ENCODE measurements at regions not wholly inside any gene's neighbourhood (a gene's known extent, or its start where the extent isn't known, plus 50 kb on each side); places are given as distances from the start of the nearest gene placed in this dataset.

- H3K9me2 ChIP-seq, result no peaks in the 10 kb centered on the region
- no peaks in the 10 kb centered on the region for H3F3A ChIP-seq (replicated peaks; ENCODE audit: insufficient read depth)
- no peak for DNase-seq
- H4K20me1 ChIP-seq (ENCODE audit: insufficient read depth), result no peaks in the 10 kb centered on the region
- H3K36me3 ChIP-seq (replicated peaks in 1 of 2; ENCODE audit: control insufficient read depth in 1 of 2, insufficient read depth in 2 of 2, low read length in 1 of 2), result no peaks in the 10 kb centered on the region
- ChIA-PET POLR2A (no interaction called here), CTCF (interaction anchor here (0.7 to 1.6 kb wide), 2 partner anchors 49 to 198 kb away, joined by 3 to 4 read pairs; no protein-coding TSS in a partner anchor)
- H3K4me1 ChIP-seq (ENCODE audit: control insufficient read depth in 1 of 2, insufficient read depth in 2 of 2, low read depth in 1 of 2, low read length in 1 of 2), result no peaks in the 10 kb centered on the region
- H3K79me2 ChIP-seq (ENCODE audit: insufficient read depth), result no peaks in the 10 kb centered on the region
- no peak for TF ChIP-seq RXRA (IDR thresholded peaks at IDR 0.05; ENCODE audit: borderline replicate concordance, low read depth)
- no peak for TF ChIP-seq USF2 (IDR thresholded peaks at IDR 0.05; ENCODE audit: borderline replicate concordance, low read depth, low read length)
- TF ChIP-seq RFX5 (IDR thresholded peaks at IDR 0.05; ENCODE audit: low read length), result no peak
- no peak for TF ChIP-seq NFIC (IDR thresholded peaks at IDR 0.05; ENCODE audit: borderline replicate concordance)
- no peak for TF ChIP-seq RAD21 (IDR thresholded peaks at IDR 0.05; ENCODE audit: low read length)
- no peak for TF ChIP-seq POLR2AphosphoS5 (IDR thresholded peaks at IDR 0.05; ENCODE audit: low read depth, low read length)
- no peak for TF ChIP-seq GABPA (IDR thresholded peaks at IDR 0.05; ENCODE audit: low read depth)
- TF ChIP-seq EZH2phosphoT487 (IDR thresholded peaks at IDR 0.05; ENCODE audit: borderline replicate concordance, low read depth), result no peak
- no peak for TF ChIP-seq SMC3 (IDR thresholded peaks at IDR 0.05; ENCODE audit: low read depth, low read length)
- TF ChIP-seq CHD2 (IDR thresholded peaks at IDR 0.05; ENCODE audit: low read length, partially characterized antibody), result no peak
- TF ChIP-seq MXI1 (IDR thresholded peaks at IDR 0.05; ENCODE audit: low read depth, low read length), result no peak
- no peak for TF ChIP-seq FOSL2 (IDR thresholded peaks at IDR 0.05; ENCODE audit: borderline replicate concordance, low read depth)
- no peak overlapping the region for H3K27ac ChIP-seq (ENCODE audit: low read depth in 2 of 2, low read length in 1 of 2)
- no peak overlapping the region for H3K9ac ChIP-seq
- no peaks in the 10 kb centered on the region for H3K9me3 ChIP-seq
- H3K4me3 ChIP-seq (ENCODE audit: low read depth in 2 of 2, low read length in 1 of 2), result no peak overlapping the region
- WGBS (ENCODE audit: low lambda C conversion rate), result 40% methylated on average over 7 of the region's 7 CpGs
- no peak overlapping the region for H3K4me2 ChIP-seq
- H2AFZ ChIP-seq (ENCODE audit: low read depth), result no peak overlapping the region
- H3K27me3 ChIP-seq (ENCODE audit: insufficient read depth), result no peaks in the 10 kb centered on the region
Measured at GRCh38 chr2:16559278-16560067, 106.2 kb downstream of the CYRIA start.

GRCh38 chr2:16554060-16554583, 111.5 kb downstream of the CYRIA start:
- no peaks in the 10 kb centered on the region for H3K9me2 ChIP-seq
- no peaks in the 10 kb centered on the region for H3K9me3 ChIP-seq
- no peak overlapping the region for H3K4me2 ChIP-seq
- ChIA-PET CTCF (interaction anchor here (0.6 to 5.7 kb wide), 13 partner anchors 9 to 202 kb away, joined by 3 to 38 read pairs (median 4); no protein-coding TSS in a partner anchor), POLR2A (no interaction called here)
- H3K36me3 ChIP-seq (replicated peaks in 1 of 2; ENCODE audit: control insufficient read depth in 1 of 2, insufficient read depth in 2 of 2, low read length in 1 of 2), result no peaks in the 10 kb centered on the region
- no peak for DNase-seq
- H4K20me1 ChIP-seq (ENCODE audit: insufficient read depth), result no peaks in the 10 kb centered on the region
- H3K4me3 ChIP-seq (ENCODE audit: low read depth in 2 of 2, low read length in 1 of 2), result no peak overlapping the region
- no peak overlapping the region for H2AFZ ChIP-seq (ENCODE audit: low read depth)
- H3K4me1 ChIP-seq (ENCODE audit: control insufficient read depth in 1 of 2, insufficient read depth in 2 of 2, low read depth in 1 of 2, low read length in 1 of 2), result no peaks in the 10 kb centered on the region
- H3K9ac ChIP-seq, result no peak overlapping the region
- H3K27me3 ChIP-seq (ENCODE audit: insufficient read depth), result no peaks in the 10 kb centered on the region
- no peak overlapping the region for H3K27ac ChIP-seq (ENCODE audit: low read depth in 2 of 2, low read length in 1 of 2)
- no peaks in the 10 kb centered on the region for H3K79me2 ChIP-seq (ENCODE audit: insufficient read depth)
- H3F3A ChIP-seq (replicated peaks; ENCODE audit: insufficient read depth), result no peaks in the 10 kb centered on the region
- no peak for TF ChIP-seq JUND (IDR thresholded peaks at IDR 0.05)
- TF ChIP-seq FOSL2 (IDR thresholded peaks at IDR 0.05; ENCODE audit: borderline replicate concordance, low read depth), result no peak
- TF ChIP-seq FOXM1 (IDR thresholded peaks at IDR 0.05; ENCODE audit: low read depth), result no peak
- TF ChIP-seq ELF1 (IDR thresholded peaks at IDR 0.05), result no peak
- TF ChIP-seq ZBTB33 (IDR thresholded peaks at IDR 0.05; ENCODE audit: borderline replicate concordance, low read depth), result no peak
- TF ChIP-seq IRF3 (IDR thresholded peaks at IDR 0.05; ENCODE audit: low read depth, low read length), result no peak
- TF ChIP-seq MXI1 (IDR thresholded peaks at IDR 0.05; ENCODE audit: low read depth, low read length), result no peak
- no peak for TF ChIP-seq TCF12 (IDR thresholded peaks at IDR 0.05)
- TF ChIP-seq REST (IDR thresholded peaks at IDR 0.05; ENCODE audit: low read depth, low read length), result no peak
- TF ChIP-seq SMC3 (IDR thresholded peaks at IDR 0.05; ENCODE audit: low read depth, low read length), result no peak
- TF ChIP-seq RFX5 (IDR thresholded peaks at IDR 0.05; ENCODE audit: low read length), result no peak
- no peak for TF ChIP-seq FOXJ3 (CRISPR knock-in tag; IDR thresholded peaks at IDR 0.05)
- no peak for TF ChIP-seq POLR2AphosphoS5 (IDR thresholded peaks at IDR 0.05; ENCODE audit: low read depth, low read length)
